ENCODE measurements at regions not wholly inside any gene's neighbourhood (a gene's known extent, or its start where the extent isn't known, plus 50 kb on each side); places are given as distances from the start of the nearest gene placed in this dataset.

DNA sequence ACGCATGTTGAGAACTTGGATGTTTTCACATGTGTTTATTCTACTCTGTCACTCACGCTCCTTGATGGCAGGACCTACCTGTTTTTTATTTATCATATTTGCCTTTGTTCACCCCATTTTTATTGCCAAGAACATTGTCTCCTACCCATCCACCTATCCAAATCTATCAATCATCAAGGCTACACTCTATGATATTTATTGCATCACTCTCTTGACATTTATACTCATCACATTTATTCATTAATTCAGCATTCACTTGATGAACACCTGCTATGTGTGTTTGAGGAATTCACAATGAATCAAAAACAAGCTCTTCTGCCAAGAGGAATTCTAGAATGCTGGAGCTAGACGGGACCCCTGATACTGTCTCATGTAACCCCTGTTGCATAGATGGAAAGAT is 94.5 kb upstream of the ZNF469 start:
- no peak for DNase-seq

GRCh38 chr16:88289001-88289400 is 93.8 kb upstream of the ZNF469 start:
- DNase-seq, result no peak

DNA sequence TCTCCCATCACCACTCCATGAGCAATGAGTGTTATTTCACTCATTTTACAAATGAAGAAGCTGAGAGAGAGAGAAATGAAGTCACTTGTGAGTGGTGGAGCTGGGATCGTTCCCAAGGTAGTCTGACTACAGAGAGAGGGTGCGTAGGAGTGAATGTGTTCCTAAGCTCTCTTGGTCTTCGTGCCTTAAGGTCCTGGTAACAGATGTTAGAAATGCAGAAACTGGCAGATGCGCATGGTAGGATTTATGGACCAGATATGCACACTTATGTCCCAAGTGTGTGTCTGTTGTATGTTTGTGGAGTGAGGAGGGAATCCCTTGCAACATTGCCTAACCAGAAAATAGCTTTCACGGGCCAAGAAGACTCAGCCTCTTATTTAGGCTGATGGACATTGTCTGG is 93.2 kb upstream of the ZNF469 start:
- DNase-seq, result no peak

- DNase-seq, result no peak
Measured at GRCh38 chr16:88289968-88290401, 92.8 kb upstream of the ZNF469 start.

- no peak for DNase-seq
Measured at GRCh38 chr16:88290850-88291830, 91.6 kb upstream of the ZNF469 start.

DNA sequence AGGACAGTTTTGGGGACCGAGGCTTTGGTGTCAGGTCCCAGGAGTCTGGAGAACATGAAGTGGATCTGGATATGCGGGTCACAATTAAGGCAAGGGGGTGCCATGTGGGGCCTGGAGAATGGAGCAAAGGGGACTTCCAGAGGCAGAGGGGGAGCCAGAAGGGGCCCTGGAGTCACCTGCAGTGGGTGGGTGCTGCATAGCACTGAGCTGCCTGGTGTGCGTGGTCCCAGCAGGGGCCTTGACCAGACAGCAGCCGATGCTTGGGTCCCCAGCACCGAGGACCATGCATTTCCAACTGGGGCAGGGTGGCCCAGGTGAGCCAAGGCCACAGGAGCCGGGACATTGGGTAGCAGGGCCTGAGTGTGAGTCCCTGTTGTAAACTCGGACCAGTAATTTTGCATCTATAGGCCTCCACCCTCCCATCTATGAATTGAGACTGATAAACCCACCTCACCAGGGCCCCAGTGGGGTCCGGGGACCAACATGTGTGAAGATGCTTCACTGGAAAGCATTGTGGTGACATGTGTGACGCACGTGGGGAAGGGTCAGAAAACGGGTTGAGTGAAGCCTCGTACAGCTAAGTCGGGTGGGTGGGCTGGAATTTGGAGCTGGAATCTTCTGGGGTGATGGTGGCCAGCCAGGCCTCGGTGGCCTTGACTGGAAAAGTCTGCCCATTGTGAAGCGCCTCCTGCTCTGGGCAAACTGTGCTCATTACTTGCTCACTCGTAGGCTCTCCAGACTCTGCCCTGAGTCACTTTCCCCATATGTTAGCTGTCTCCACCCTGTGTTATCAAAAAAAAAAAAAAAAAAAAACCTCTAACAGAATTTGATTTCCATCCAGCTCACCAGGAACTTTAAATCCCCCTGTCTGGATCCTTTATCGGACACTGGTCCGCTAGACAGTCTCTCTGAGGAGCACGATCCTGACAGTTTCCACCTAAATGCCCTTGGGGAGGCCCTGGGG is 90.5 kb upstream of the ZNF469 start:
- no peak for DNase-seq

DNA sequence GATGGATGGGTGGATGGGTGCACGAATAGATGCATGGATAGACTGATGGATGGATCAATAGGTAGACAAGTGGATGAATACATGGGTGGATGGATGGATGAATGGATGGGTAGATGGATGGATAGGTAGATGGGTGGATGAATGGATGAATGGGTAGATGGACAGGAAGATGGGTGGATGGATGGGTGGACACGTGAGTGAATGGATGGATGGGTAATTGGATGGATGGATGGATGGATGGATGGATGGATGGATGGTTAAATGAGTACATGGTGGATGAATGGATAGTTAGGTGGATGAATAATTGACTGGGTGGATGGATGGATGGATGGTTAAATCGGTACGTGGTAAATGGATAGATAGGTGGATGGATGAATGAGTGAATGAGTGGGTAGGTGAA is 89.7 kb upstream of the ZNF469 start:
- no peak for DNase-seq

DNA sequence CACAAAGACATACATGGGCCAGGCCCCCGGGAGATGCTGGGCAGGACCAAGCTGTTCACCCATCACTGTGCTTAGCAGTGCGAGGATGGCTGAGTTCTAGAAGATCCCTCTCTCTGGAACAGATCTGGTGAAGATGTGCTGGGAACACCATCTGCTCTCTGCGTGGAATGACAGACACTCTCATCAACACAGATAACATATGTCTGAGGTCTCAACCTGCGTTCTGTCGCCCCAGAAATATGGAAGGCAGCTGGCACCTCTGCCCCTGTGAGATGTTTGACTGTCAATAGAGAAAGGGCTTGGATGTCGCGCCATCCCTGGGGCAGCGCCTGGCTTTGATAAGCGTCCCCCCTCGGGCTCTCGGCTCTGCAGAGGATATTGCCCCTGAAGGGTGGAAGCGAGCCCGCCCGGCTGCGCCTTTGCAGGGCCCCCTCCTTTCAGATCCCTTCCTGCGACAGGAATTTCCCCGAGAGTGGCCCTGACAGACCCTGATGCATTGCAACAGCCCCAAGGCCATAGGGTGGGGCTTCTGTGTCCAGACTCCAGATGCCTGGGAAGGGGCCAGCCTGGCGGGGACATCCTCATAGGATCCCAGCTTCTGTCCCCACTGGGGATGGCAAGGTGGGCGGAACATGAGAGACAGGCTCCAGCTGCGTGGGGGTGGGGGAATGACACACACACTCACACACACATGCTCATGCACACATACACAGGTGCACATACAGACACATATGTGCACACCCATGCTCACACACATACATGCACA is 86.9 kb upstream of the ZNF469 start:
- no peak for DNase-seq

GRCh38 chr16:88296437-88297177 is 86.2 kb upstream of the ZNF469 start:
- DNase-seq, result no peak

GRCh38 chr16:88297178-88297720 is 85.5 kb upstream of the ZNF469 start:
- DNase-seq, result no peak

DNA sequence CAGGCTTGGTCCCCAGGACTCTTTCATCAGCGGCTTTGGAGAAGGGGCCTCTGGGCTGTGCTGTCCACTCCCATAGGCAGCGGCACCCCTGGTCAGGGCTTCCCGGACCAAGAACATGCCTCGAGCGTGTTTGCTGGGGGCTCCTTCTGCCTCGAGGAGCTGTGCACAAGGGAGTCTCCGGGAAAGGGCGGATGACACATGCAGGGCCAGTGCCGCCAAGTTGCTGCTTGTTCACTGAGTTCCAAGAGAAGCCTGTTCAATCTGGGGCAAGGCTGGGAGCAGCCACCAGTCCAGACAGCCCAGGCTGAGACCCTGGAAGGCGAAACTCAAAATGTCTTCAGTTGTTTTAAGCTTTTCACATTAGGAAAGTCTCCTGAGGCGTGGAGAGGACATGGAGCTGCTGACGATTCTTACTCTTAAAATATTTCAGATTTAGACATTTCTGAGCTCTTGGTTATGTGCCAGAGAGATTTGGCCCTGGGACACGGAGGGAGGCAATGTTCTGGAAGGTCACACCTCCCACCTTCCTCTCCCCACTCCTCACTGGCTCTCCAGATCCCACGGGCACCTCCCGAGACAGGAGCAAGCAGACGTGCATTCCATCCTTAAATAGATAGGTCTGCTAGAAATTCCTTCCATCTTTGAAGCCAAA is 84.5 kb upstream of the ZNF469 start:
- DNase-seq, result no peak

GRCh38 chr16:88298833-88299745 is 83.7 kb upstream of the ZNF469 start:
- DNase-seq, result no peak

- no peak for DNase-seq
Measured at GRCh38 chr16:88299751-88300462, 82.9 kb upstream of the ZNF469 start.

DNA sequence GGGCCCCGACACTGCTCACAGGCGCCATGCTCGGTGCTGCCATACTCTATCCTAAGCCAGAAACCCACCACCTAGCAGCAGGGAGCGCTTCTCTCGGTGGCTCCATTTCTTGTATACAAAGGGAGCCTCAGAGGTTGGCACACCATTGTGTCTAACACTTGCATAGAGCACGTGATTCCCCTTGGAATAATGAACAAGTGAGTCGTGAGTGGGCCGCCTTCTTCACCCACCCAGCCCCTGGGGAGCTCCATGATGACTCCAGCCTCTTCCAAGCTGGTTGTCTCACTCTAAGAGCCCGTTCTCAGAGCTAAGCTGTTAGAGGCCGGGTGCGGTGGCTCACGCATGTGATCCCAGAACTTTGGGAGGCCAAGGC is 82.3 kb upstream of the ZNF469 start:
- DNase-seq, result no peak

- no peak for DNase-seq
Measured at GRCh38 chr16:88301431-88301830, 81.3 kb upstream of the ZNF469 start.

GRCh38 chr16:88301886-88302285 is 80.9 kb upstream of the ZNF469 start:
- no peak for DNase-seq

GRCh38 chr16:88302666-88303065 is 80.1 kb upstream of the ZNF469 start:
- DNase-seq, result no peak

DNA sequence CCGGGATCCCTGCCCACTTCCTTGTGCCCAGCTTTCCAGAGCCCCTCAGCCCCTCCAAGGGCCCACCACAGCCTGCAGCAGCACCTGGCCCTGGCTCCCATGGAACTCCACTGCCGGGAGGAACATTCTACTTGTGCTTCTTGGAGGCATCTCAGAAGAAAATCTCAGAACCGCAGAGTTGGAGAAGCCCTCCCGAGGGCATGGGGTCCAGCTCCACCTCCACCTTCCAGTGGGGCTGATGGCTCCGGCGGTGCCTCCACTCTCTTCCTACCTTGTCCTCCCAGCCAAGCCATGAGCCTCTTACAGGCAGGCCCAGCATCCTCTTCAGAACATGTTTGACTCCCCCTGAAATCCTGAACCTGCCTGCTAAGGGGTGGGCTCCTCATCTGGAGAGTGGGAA is 79.4 kb upstream of the ZNF469 start:
- no peak for DNase-seq

All from skin of body (tissue), 1 donor.